ENCODE measurements at regions not wholly inside any gene's neighbourhood (a gene's known extent, or its start where the extent isn't known, plus 50 kb on each side); places are given as distances from the start of the nearest gene placed in this dataset.

GRCh38 chr5:116799401-116799800, 224.8 kb upstream of the SEMA6A start:
- TF ChIP-seq CTCF (IDR thresholded peaks at IDR 0.05) (no peak), POLR2A (IDR thresholded peaks at IDR 0.05) (no peak)

Measured in thyroid gland (tissue), 4 donors.